HL-60 (cell line): ENCODE measurements at regions not wholly inside any gene's neighbourhood (a gene's known extent, or its start where the extent isn't known, plus 50 kb on each side); places are given as distances from the start of the nearest gene placed in this dataset.

ENCODE experiments used
- GABPA ChIP-seq: IDR thresholded peaks from 2 replicates; pipeline ENCODE4 v1.6.1; 2012; ENCODE audit warnings: low read depth
- TF ChIP-seq, protein P1 (sequence below): IDR thresholded peaks from one replicate; pipeline ENCODE4 v1.5.1; 2011; ENCODE audit warnings: low read length, control low read depth, inconsistent platforms; ENCODE audit not compliant: insufficient read depth

DNA sequence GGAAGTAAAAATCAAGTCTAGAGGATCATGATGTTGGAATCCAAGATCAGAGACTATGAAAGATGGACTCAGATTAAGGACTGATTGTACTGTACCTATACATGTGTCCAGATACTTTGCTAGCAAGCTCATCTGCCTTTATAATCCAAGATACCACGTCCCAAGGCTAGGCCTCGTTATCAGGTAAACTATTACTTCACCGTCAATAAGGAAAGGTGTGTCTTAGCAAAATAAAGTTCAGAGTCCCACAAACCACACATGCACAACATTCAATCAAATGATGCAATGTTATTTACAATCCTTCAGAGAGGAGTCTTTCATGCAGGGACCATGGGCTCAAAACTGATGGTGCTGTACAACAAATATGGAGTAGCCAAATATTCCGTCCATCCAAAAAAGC is 1092.9 kb downstream of the IGSF11 start:
- no peak for TF ChIP-seq GABPA
- TF ChIP-seq, protein P1, sequence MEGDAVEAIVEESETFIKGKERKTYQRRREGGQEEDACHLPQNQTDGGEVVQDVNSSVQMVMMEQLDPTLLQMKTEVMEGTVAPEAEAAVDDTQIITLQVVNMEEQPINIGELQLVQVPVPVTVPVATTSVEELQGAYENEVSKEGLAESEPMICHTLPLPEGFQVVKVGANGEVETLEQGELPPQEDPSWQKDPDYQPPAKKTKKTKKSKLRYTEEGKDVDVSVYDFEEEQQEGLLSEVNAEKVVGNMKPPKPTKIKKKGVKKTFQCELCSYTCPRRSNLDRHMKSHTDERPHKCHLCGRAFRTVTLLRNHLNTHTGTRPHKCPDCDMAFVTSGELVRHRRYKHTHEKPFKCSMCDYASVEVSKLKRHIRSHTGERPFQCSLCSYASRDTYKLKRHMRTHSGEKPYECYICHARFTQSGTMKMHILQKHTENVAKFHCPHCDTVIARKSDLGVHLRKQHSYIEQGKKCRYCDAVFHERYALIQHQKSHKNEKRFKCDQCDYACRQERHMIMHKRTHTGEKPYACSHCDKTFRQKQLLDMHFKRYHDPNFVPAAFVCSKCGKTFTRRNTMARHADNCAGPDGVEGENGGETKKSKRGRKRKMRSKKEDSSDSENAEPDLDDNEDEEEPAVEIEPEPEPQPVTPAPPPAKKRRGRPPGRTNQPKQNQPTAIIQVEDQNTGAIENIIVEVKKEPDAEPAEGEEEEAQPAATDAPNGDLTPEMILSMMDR: no peak
